GM06990 (cell line): ENCODE measurements at regions not wholly inside any gene's neighbourhood (a gene's known extent, or its start where the extent isn't known, plus 50 kb on each side); places are given as distances from the start of the nearest gene placed in this dataset.

Source experiments
- DNase-seq: peaks from one replicate; pipeline ENCODE4 v3.0.0-alpha.2; 2011; ENCODE audit not compliant: insufficient read length; ENCODE audit errors: extremely low read depth
- H3K27me3 ChIP-seq: replicated peaks from 2 replicates; pipeline ENCODE4 v1.6.0; 2011; ENCODE audit warnings: low read length; ENCODE audit not compliant: control insufficient read depth, insufficient read depth
- H3K36me3 ChIP-seq: 2 replicates; pipeline ENCODE4 v1.5.1; 2011; ENCODE audit warnings: low read length; ENCODE audit not compliant: control insufficient read depth, insufficient read depth
- H3K4me3 ChIP-seq: replicated peaks from 2 replicates; pipeline ENCODE4 v1.5.1; 2011; ENCODE audit warnings: low read depth, mild to moderate bottlenecking, control low read depth, low read length
- TF ChIP-seq, protein P1 (sequence below): IDR thresholded peaks from 2 replicates; pipeline ENCODE4 v1.5.1; 2011; ENCODE audit warnings: low read length, control low read depth, mild to moderate bottlenecking, inconsistent platforms; ENCODE audit not compliant: insufficient read depth, poor library complexity, severe bottlenecking

DNA sequence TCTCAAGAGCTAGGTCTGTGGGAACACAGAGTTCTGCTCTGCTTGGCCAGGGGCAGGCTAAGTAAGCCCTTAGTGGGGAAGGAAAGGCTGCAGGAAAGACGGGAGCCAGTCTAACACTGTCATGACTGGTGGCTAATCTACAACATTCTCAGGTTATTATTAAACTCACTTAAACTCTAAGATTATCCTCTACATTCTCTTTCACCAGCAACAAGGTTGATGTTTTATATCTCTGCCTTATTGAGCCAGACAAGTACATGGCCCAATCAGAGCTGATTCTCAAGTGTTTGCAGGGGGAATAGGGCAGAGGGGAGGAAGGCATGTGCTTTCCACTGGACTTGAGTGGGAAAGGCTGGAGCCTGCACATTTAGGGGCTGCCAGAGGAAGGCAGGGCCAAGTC, 50.9 kb upstream of the FAM241A start:
- no peak overlapping the region for H3K4me3 ChIP-seq
- TF ChIP-seq, protein P1, sequence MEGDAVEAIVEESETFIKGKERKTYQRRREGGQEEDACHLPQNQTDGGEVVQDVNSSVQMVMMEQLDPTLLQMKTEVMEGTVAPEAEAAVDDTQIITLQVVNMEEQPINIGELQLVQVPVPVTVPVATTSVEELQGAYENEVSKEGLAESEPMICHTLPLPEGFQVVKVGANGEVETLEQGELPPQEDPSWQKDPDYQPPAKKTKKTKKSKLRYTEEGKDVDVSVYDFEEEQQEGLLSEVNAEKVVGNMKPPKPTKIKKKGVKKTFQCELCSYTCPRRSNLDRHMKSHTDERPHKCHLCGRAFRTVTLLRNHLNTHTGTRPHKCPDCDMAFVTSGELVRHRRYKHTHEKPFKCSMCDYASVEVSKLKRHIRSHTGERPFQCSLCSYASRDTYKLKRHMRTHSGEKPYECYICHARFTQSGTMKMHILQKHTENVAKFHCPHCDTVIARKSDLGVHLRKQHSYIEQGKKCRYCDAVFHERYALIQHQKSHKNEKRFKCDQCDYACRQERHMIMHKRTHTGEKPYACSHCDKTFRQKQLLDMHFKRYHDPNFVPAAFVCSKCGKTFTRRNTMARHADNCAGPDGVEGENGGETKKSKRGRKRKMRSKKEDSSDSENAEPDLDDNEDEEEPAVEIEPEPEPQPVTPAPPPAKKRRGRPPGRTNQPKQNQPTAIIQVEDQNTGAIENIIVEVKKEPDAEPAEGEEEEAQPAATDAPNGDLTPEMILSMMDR: no peak
- no peaks in the 10 kb centered on the region for H3K27me3 ChIP-seq
- no peaks in the 10 kb centered on the region for H3K36me3 ChIP-seq
- no peak for DNase-seq
